ENCODE measurements at regions not wholly inside any gene's neighbourhood (a gene's known extent, or its start where the extent isn't known, plus 50 kb on each side); places are given as distances from the start of the nearest gene placed in this dataset.

DNA sequence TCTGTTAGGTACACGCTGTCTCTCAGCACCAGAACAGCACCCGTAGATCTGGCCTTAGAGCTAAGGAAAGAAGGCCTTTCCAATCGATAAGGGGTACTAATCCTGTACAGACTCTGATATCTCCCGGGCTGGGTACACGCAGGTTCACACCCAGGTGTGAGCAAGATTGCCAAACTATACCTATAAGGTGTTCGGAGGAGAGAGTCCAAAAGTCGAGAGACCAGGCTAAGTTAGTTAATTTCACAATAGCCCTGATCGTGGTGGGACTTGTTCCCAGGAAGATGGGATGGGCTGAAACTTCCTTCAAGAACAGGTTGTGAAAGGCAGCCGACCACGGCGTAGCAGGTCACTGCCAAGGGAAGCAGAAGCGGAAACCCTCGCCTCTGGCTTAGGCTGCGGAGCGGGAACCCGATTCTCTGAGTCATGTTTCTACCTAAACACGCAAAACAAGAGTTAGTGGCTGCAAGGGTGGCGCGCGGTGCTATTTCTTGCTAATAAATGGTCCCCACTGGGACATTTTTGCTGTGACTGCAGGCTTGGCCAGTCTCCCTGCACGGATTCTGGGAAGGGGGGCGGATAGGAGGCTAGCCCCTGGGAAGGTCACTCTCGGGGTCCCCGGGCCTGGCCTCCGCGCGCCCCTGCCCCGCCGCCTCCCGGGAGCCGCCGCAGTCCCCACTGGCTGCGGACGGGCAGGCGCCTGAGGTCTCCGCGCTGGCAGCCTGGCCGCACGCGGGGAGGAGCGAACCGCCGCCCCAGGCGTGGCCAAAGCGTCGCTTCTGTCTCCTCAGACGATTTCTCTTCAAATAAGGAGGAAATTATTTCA is 75.4 kb upstream of the PDSS1 start:
- TF ChIP-seq ATF3 (IDR thresholded peaks at IDR 0.05), result no peak
- TF ChIP-seq YY1 (IDR thresholded peaks at IDR 0.05), result peak; percentile 13
- no peak for TF ChIP-seq RXRA (IDR thresholded peaks at IDR 0.05)
- TF ChIP-seq RAD21 (IDR thresholded peaks at IDR 0.05), result no peak
- TF ChIP-seq NR2F2 (IDR thresholded peaks at IDR 0.05), result no peak
- TF ChIP-seq SP1 (IDR thresholded peaks at IDR 0.05), result no peak
- TF ChIP-seq EGR1 (IDR thresholded peaks at IDR 0.05; ENCODE audit: low read depth in 2 of 2), result no peak
- no peak for TF ChIP-seq FOXA2 (IDR thresholded peaks at IDR 0.05)
- no peak for TF ChIP-seq GABPA (IDR thresholded peaks at IDR 0.05 in 1 of 2, conservative IDR thresholded peaks at IDR 0.05 in 1 of 2)
- TF ChIP-seq TAF1 (conservative IDR thresholded peaks at IDR 0.05), result no peak
- TF ChIP-seq, protein P1, sequence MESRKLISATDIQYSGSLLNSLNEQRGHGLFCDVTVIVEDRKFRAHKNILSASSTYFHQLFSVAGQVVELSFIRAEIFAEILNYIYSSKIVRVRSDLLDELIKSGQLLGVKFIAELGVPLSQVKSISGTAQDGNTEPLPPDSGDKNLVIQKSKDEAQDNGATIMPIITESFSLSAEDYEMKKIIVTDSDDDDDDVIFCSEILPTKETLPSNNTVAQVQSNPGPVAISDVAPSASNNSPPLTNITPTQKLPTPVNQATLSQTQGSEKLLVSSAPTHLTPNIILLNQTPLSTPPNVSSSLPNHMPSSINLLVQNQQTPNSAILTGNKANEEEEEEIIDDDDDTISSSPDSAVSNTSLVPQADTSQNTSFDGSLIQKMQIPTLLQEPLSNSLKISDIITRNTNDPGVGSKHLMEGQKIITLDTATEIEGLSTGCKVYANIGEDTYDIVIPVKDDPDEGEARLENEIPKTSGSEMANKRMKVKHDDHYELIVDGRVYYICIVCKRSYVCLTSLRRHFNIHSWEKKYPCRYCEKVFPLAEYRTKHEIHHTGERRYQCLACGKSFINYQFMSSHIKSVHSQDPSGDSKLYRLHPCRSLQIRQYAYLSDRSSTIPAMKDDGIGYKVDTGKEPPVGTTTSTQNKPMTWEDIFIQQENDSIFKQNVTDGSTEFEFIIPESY (IDR thresholded peaks at IDR 0.05), result no peak
- TF ChIP-seq, protein P2, sequence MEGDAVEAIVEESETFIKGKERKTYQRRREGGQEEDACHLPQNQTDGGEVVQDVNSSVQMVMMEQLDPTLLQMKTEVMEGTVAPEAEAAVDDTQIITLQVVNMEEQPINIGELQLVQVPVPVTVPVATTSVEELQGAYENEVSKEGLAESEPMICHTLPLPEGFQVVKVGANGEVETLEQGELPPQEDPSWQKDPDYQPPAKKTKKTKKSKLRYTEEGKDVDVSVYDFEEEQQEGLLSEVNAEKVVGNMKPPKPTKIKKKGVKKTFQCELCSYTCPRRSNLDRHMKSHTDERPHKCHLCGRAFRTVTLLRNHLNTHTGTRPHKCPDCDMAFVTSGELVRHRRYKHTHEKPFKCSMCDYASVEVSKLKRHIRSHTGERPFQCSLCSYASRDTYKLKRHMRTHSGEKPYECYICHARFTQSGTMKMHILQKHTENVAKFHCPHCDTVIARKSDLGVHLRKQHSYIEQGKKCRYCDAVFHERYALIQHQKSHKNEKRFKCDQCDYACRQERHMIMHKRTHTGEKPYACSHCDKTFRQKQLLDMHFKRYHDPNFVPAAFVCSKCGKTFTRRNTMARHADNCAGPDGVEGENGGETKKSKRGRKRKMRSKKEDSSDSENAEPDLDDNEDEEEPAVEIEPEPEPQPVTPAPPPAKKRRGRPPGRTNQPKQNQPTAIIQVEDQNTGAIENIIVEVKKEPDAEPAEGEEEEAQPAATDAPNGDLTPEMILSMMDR (IDR thresholded peaks at IDR 0.05; ENCODE audit: low read depth, low read length, missing input control), result no peak
- no peak for TF ChIP-seq JUND (IDR thresholded peaks at IDR 0.05)
- peak; percentile 49 to 61 for TF ChIP-seq HNF4A (conservative IDR thresholded peaks at IDR 0.05)
- TF ChIP-seq, protein P3, sequence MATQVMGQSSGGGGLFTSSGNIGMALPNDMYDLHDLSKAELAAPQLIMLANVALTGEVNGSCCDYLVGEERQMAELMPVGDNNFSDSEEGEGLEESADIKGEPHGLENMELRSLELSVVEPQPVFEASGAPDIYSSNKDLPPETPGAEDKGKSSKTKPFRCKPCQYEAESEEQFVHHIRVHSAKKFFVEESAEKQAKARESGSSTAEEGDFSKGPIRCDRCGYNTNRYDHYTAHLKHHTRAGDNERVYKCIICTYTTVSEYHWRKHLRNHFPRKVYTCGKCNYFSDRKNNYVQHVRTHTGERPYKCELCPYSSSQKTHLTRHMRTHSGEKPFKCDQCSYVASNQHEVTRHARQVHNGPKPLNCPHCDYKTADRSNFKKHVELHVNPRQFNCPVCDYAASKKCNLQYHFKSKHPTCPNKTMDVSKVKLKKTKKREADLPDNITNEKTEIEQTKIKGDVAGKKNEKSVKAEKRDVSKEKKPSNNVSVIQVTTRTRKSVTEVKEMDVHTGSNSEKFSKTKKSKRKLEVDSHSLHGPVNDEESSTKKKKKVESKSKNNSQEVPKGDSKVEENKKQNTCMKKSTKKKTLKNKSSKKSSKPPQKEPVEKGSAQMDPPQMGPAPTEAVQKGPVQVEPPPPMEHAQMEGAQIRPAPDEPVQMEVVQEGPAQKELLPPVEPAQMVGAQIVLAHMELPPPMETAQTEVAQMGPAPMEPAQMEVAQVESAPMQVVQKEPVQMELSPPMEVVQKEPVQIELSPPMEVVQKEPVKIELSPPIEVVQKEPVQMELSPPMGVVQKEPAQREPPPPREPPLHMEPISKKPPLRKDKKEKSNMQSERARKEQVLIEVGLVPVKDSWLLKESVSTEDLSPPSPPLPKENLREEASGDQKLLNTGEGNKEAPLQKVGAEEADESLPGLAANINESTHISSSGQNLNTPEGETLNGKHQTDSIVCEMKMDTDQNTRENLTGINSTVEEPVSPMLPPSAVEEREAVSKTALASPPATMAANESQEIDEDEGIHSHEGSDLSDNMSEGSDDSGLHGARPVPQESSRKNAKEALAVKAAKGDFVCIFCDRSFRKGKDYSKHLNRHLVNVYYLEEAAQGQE (IDR thresholded peaks at IDR 0.05), result no peak
- H3K4me1 ChIP-seq (ENCODE audit: control insufficient read depth in 4 of 4, insufficient read depth in 4 of 4, low read length in 3 of 4), result peaks cover 6 to 38% (median 29%) of the 10 kb centered on the region in 4 donors
- H3K27ac ChIP-seq (ENCODE audit: low read depth in 1 of 2, low read length in 2 of 2), result peak overlapping the region; percentile 10 to 55
- DNase-seq (ENCODE audit: low spot score), result peak; percentile 46
- no peaks in the 10 kb centered on the region for H3K9me3 ChIP-seq (ENCODE audit: control insufficient read depth in 4 of 4, low read length in 3 of 4)
- peak overlapping the region in 1 of 2 donors; percentile 32 for H3K9ac ChIP-seq (ENCODE audit: low read depth in 1 of 2, low read length in 2 of 2)
- H3K27me3 ChIP-seq (ENCODE audit: control insufficient read depth in 4 of 4, insufficient read depth in 4 of 4, low read length in 3 of 4), result no peaks in the 10 kb centered on the region
- 5% methylated on average over 47 of the region's 47 CpGs for WGBS
- H3K36me3 ChIP-seq (ENCODE audit: control insufficient read depth in 4 of 4, insufficient read depth in 3 of 4, low read depth in 1 of 4, low read length in 3 of 4), result no peaks in the 10 kb centered on the region
- peak overlapping the region in 2 of 3 donors; percentile 61 to 65 for H3K4me3 ChIP-seq (ENCODE audit: low read depth in 1 of 3, low read length in 3 of 3)

Data from liver (tissue), 8 donors.